ENCODE measurements at regions not wholly inside any gene's neighbourhood (a gene's known extent, or its start where the extent isn't known, plus 50 kb on each side); places are given as distances from the start of the nearest gene placed in this dataset.

- Histone ChIP-seq H3K4me3 (no peak overlapping the region), H2AFZ (ENCODE audit: low read depth, low read length) (no peak overlapping the region), H3K36me3 (ENCODE audit: control insufficient read depth, insufficient read depth, low read length) (no peaks in the 10 kb centered on the region), H3K9me3 (replicated peaks; ENCODE audit: control insufficient read depth, insufficient read depth, low read depth, low read length) (no peaks in the 10 kb centered on the region), H3K27ac (ENCODE audit: extremely low read depth, low read depth, low read length) (no peak overlapping the region), H3K4me1 (replicated peaks in 1 of 2; ENCODE audit: control insufficient read depth in 2 of 2, insufficient read depth in 2 of 2, low read length in 2 of 2) (no peaks in the 10 kb centered on the region), H4K20me1 (replicated peaks; ENCODE audit: control insufficient read depth, insufficient read depth, low read length) (no peaks in the 10 kb centered on the region), H3K27me3 (ENCODE audit: control insufficient read depth in 2 of 2, insufficient read depth in 2 of 2, low read length in 2 of 2) (no peaks in the 10 kb centered on the region), H3K79me2 (ENCODE audit: control insufficient read depth, insufficient read depth, low read length) (no peaks in the 10 kb centered on the region), H3K9me1 (ENCODE audit: control insufficient read depth, insufficient read depth, low read length) (no peaks in the 10 kb centered on the region), H3K4me2 (ENCODE audit: insufficient read depth, low read length) (no peak overlapping the region), H3K9ac (ENCODE audit: insufficient read depth in 1 of 2, low read depth in 2 of 2, low read length in 2 of 2) (no peak overlapping the region)
- no TSS peak for BruUV-seq (replicated peaks)
- DNase-seq (ENCODE audit: extremely low read depth in 1 of 4, low spot score in 3 of 4) (no peak), ATAC-seq (no peak), FAIRE-seq (no peak)
- TF ChIP-seq MTA3 (IDR thresholded peaks at IDR 0.05; ENCODE audit: borderline replicate concordance) (no peak), ZSCAN29 (IDR thresholded peaks at IDR 0.05) (no peak), ZNF717 (CRISPR knock-in tag; IDR thresholded peaks at IDR 0.05) (no peak), SNRNP70 (optimal IDR thresholded peaks at IDR 0.05; ENCODE audit: low read depth, low read length) (no peak), MAFF (IDR thresholded peaks at IDR 0.05; ENCODE audit: low read length) (peak; percentile 83), MAFK (IDR thresholded peaks at IDR 0.05; ENCODE audit: low read length) (peak; percentile 85), POLR2AphosphoS5 (IDR thresholded peaks at IDR 0.05; ENCODE audit: control insufficient read depth, insufficient read depth, low read depth, low read length) (no peak), SNAPC5 (CRISPR knock-in tag; IDR thresholded peaks at IDR 0.05) (no peak), CHD1 (IDR thresholded peaks at IDR 0.05; ENCODE audit: low read length) (no peak), HNRNPK (IDR thresholded peaks at IDR 0.05; ENCODE audit: low read depth, low read length, poor library complexity, severe bottlenecking) (no peak), ZNF143 (CRISPR knock-in tag; IDR thresholded peaks at IDR 0.05) (no peak), CBX2 (IDR thresholded peaks at IDR 0.05; ENCODE audit: insufficient read depth, low read length, poor library complexity, severe bottlenecking) (no peak), TAF9B (IDR thresholded peaks at IDR 0.05; ENCODE audit: partially characterized antibody) (no peak), MAFG (tag; conservative IDR thresholded peaks at IDR 0.05) (peak; percentile 66), C11orf30 (IDR thresholded peaks at IDR 0.05; ENCODE audit: low read depth) (peak; percentile 66), ZNF316 (IDR thresholded peaks at IDR 0.05) (peak; percentile 87), TCF7 (IDR thresholded peaks at IDR 0.05; ENCODE audit: borderline replicate concordance) (no peak), ZFX (CRISPR knock-in tag; IDR thresholded peaks at IDR 0.05) (no peak), MTA1 (IDR thresholded peaks at IDR 0.05; ENCODE audit: borderline replicate concordance) (no peak)
- in situ Hi-C loops (cut with MboI) (no loop called here), intact Hi-C loops (cut with micrococcal nuclease) (no loop called here)
- POLR2A ChIA-PET: no interaction called here
- WGBS (ENCODE audit: insufficient coverage, low coverage, missing lambda C conversion rate): 0% methylated on average over 1 of the region's 1 CpG
- CTCF ChIA-PET (ENCODE audit: low intra/inter-chr PET ratio): no interaction called here
Measured at GRCh38 chr2:185607945-185608344, 130.7 kb upstream of the FSIP2 start.
